ENCODE measurements at regions not wholly inside any gene's neighbourhood (a gene's known extent, or its start where the extent isn't known, plus 50 kb on each side); places are given as distances from the start of the nearest gene placed in this dataset.
"Not testable (repeated sequence)": the region's sequence is repeated elsewhere in the genome, so short reads cannot be mapped to it uniquely, and the experiment has no call there.

- not testable (repeated sequence) for DNase-seq (ENCODE audit: low read depth)
Measured at GRCh38 chr15:20308027-20308690, 233.4 kb downstream of the GOLGA6L6 start.

- DNase-seq (ENCODE audit: low read depth): not testable (repeated sequence)
Measured at GRCh38 chr15:20307137-20307536, 234.5 kb downstream of the GOLGA6L6 start.

- not testable (repeated sequence) for DNase-seq (ENCODE audit: low read depth)
Measured at GRCh38 chr15:20306497-20307106, 235.0 kb downstream of the GOLGA6L6 start.

GRCh38 chr15:20305912-20306311 lies 235.7 kb downstream of the GOLGA6L6 start:
- DNase-seq (ENCODE audit: low read depth): not testable (repeated sequence)

- not testable (repeated sequence) for DNase-seq (ENCODE audit: low read depth)
Measured at GRCh38 chr15:20305015-20305465, 236.6 kb downstream of the GOLGA6L6 start.

DNA sequence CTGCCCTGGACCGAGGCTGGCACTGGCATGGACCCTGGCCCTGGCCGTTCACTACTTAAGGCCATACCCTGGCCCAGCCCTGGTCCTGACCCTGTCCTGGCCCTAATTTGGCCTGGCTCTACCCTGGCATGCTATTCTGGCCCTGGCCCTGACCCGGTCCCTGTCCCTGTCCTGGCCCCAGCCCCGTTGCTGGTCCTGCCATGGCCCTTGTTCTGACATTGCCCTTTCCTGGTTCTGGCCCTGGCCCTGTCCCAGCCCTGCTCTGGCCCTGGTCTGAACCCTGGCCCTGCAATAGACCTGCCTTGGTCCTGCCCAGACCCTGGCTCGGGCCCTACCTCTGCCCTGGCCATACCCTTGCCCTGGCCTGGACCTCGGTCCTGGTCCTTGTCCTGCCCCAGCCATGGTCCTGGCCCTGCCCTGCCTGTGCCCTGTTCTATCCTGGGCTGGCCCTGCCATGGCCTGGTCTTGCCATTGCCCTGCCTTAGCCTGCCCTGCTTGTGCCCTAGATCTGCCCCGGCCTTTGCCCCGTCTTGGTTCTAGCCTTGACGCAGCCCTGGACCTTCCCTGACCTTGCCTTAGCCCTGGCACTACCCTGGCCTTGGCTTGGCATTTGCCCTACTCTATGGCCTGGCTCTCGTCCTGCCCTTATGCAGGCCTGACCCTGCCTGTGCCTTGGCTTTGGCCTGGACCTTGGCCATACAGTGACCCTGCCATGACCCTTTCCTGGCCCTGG lies 237.2 kb downstream of the GOLGA6L6 start:
- not testable (repeated sequence) for DNase-seq (ENCODE audit: low read depth)

DNA sequence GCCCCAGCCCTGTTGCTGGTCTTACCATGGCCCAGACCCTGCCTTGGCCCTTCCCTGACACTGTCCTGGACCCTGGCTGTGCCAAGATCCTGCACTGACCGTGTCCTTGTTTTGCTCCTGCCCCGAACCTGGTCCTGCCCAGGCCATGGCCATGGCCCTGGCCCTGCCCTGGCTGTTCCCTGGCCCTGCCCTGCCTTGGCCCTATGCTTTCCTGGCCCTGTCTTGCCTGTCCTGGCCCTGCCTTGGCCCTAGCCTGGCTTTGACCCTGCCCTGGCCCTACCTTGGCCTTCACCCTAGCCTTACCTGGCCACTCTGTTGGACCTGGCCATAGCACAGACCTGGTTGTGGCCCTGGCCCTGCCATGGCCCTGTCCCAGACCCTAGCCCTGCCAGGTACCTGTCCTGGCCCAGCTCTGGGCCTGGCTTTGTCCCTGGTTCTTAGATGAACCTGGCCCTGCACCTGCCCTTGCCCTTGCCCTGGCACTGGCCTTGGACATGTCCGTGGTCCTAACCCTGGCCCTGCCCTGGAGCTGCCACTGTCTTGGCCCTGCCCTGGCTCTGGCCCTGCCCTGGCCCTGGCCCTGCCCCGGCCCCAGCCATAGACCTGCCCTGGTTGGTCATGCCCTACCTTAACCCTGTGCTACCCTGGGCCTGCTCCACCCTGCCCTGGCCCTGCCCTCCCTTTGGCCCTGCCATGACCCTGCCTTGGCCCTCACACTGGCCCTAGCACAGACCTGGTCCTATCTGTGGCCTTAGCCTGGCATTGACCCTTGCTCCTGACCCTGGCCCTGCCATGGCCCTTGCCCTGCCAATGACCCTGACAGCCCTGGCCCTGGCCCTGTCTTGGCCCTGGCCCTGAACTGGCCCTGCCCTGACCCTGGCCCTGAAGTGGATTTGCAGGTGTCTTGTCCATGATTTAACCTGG lies 238.1 kb downstream of the GOLGA6L6 start:
- DNase-seq (ENCODE audit: low read depth): not testable (repeated sequence)

DNA sequence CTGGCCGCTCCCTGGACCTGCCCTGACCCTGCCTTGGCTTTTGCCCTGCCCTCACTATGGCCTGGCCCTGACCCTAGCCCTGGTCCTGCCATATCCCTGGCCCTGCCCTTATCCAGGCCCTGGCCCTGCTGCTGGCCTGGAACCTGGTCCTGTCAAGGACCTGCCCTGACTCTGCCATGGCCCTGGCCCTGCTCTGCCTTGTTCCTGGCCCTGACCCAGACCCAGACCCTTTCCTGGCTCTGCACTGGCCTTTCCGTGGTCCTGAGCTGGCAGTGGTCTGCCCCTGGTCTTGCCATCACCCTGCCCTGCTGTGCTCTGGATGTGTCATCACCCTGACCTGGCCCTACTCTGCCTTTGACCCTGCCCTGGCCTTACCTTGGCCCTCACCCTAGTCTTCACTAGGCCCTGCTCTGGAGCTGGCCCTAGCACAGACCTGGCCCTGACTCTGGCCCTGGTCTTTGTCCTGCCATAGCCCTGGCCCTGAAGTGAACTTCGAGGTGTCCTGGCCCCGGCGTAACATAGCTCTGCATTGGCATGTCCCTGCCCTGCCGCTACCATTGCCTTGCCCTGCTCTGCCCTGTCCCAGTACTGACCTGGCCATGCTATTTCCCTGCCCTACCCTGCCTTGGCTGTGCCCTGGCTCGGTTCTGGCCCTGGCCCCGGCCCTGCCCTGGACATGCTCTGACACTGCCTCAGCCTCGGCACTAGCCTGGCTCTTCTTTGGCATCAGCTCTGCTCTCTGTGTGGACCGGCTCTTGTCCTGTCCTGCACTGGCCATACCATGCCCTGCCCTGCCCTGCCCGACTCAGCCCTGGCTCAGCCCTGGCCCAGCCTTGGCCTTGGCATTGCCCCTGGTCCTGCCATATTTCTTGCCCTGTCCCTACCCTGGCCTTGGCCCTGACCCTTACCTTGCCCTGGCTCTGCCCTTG lies 239.2 kb downstream of the GOLGA6L6 start:
- DNase-seq (ENCODE audit: low read depth): not testable (repeated sequence)

- not testable (repeated sequence) for DNase-seq (ENCODE audit: low read depth)
Measured at GRCh38 chr15:20301471-20302081, 240.0 kb downstream of the GOLGA6L6 start.

- not testable (repeated sequence) for DNase-seq (ENCODE audit: low read depth)
Measured at GRCh38 chr15:20301041-20301390, 240.6 kb downstream of the GOLGA6L6 start.

DNA sequence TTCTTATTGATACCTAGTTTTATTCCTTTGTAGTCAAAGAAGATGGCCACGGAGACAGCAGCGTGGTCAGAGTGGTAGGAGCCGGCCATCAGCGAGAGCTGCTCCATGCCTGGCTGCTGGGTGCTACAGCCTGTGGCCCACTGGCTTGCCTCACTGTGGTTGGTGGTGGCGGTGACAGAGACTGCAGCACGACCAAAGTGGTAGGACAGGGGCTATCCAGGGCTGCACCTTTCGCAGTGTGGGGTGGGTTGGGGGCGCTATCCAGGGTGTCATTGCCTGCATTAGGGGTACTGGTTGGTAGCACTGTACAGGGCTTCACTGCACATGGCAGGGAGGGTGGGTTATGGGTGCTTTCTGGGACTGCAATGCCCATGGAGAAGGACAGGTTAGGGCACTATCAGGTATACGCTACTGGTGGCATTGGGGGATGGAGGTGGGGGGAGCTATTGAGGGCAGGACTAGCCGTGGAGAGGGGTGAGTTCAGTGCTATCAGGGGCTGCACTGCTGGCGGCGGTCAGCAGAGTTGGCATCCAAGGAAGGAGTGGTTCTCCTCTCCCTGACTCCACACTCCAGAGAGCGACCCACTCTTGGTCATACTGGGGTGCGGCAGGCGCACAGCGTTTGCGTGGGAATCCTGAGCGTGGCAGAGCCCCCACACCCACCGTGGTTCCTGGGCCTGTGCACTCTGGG lies 241.1 kb downstream of the GOLGA6L6 start:
- DNase-seq (ENCODE audit: low read depth): not testable (repeated sequence)

DNA sequence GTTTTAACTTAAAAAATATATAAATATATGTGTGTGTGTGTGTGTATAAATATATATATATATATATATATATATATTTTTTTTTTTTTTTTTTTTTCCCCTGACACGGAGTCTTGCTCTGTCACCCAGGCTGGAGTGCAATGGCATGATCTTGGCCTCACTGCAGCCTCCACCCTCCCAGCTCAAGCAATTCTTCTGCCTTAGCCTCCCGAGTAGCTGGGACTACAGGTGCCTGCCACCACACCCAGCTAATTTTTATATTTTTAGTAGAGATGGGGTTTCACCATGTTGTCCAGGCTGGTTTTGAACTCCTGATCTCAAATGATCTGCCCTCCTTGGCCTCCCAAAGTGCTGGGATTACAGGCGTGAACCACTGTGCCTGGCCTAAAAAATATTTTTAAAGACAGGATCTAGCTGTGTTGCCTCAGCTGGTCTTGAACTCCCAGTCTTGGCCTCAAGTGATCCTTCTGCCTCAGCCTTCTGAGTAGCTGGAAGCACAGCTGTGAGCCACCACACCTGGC lies 243.9 kb downstream of the GOLGA6L6 start:
- DNase-seq (ENCODE audit: low read depth): not testable (repeated sequence)

GRCh38 chr15:20296261-20296660 lies 245.3 kb downstream of the GOLGA6L6 start:
- DNase-seq (ENCODE audit: low read depth): not testable (repeated sequence)

DNA sequence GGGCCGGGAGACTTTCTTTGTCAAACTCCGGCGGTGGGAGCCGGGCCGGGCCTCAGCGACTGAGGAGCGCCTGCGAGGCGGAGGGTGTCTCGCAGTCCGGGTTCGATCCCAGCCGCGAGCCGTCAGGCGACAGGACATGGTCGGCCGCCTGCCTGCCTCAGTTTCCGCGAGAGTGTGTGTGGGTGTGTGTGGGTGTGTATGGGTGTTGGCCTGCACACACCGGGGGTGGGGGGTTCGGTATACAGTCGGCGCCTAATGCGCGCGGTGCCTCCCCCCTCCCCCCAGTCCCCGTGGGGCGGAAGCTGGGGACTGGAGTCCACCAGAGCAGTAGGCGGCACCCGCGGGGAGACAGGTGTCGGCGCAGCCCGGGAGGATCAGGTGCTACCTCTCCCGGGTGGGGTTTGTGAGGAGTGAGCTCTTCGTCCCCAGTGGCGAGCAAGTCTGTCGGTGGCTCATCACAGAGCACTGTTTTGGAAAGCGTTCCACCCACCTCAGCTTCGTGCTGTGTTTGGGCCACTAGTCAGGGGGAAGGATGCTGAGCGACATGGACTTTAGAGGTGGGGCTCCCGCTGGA lies 246.3 kb downstream of the GOLGA6L6 start:
- DNase-seq (ENCODE audit: low read depth): no peak

DNA sequence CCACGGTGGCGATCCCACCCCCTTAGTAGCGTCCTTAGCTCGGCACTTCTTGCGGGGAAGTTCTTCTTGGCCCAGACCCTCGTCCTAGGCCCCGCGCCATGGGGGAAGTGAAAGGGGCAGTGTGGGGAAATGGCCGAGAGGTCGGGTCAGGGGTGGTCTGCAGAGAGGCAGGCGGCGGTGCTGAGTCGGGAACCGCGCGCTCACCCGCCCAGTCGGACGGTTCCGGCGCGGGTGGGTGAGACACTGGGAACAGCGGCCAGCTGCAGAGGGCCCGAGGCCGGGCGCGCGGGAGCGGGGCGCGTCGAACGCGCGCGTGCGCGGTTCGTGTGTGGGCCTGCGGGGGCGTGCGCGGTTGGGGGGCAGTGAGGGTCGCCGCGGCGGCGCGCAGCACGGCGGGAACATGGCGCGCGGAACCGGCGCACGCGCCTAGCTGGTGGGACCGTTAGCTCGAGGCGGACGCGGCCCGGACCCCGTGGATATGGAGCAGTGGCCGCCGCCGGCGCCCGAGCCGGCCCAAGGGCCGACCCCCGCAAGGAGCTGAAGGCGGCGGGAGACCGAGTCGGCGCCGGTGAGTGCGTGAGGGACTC lies 246.9 kb downstream of the GOLGA6L6 start:
- DNase-seq (ENCODE audit: low read depth): no peak

- DNase-seq (ENCODE audit: low read depth): not testable (repeated sequence)
Measured at GRCh38 chr15:20292422-20293005, 249.1 kb downstream of the GOLGA6L6 start.

GRCh38 chr15:20291616-20292015 lies 250.0 kb downstream of the GOLGA6L6 start:
- DNase-seq (ENCODE audit: low read depth): not testable (repeated sequence)

DNA sequence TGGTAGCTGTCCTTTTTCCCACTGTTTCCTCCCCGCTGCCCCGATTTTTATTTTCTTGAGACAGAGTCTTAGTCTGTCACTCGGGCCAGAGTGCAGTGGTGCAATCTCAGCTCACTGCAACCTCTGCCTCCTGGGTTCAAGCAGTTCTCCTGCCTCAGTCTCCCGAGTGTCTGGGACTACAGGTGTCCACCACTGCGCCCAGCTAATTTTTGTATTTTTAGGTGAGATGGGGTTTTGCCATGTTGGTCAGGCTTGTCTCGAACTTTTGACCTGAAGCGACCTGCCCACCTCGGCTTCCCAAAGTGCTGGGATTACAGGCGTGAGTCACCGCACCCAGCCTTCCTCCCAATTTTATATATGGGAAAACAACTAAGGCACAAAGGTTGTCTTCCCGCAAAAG lies 251.0 kb downstream of the GOLGA6L6 start:
- not testable (repeated sequence) for DNase-seq (ENCODE audit: low read depth)

Data from stimulated activated CD8-positive, alpha-beta memory T cell treated with anti-CD3 and anti-CD28 coated beads, Interleukin-15, amount 100 ng/mL, for 1 hour (primary cell).